HG02870 (cell line): ENCODE measurements at regions not wholly inside any gene's neighbourhood (a gene's known extent, or its start where the extent isn't known, plus 50 kb on each side); places are given as distances from the start of the nearest gene placed in this dataset.
"Not testable (repeated sequence)": the region's sequence is repeated elsewhere in the genome, so short reads cannot be mapped to it uniquely, and the experiment has no call there.

ENCODE experiments used
- ATAC-seq: cut with Tn5 transposase; IDR thresholded peaks from one replicate; pipeline ENCODE4 v1.9.1; 2021; ENCODE audit warnings: mild to moderate bottlenecking, moderate library complexity; ENCODE audit not compliant: unreplicated experiment

DNA sequence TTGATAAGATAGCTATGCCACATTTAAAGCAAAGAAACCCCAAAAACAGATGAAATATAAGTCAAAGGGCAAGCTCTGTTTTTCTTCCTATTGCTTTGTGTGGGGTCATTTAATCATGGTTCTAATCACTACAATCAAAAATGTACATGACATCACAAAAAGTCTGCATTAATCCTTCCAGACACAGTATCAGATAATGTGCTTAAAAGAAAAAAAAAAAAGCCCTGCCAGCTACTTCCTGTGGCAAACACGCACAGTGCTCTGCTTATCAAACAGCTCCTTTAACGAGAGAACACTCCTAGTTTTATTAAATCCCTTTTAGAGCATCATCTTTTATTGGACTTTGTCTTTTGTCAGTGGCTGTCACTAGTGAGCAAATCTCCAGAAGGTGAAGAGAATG lies 1005.8 kb downstream of the GATA3 start:
- no peak for ATAC-seq

DNA sequence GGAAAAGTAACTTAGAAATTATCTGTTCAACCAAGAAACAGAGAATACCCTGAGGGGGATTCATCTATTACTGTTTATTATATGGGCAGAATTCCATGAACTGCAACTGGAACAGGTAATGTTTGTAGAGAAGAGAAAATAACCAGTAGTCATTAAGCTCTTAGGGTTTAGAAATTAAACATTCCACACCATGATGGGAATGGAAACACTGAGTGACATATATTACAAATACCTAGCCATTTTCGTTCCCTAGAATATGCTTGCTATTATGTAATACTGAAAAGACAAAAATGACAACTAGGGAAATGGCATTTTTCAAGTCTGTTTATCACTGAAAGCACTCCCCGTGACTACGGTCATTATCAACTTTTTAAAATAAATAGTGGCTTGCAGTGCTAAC lies 1007.4 kb downstream of the GATA3 start:
- ATAC-seq, result no peak

DNA sequence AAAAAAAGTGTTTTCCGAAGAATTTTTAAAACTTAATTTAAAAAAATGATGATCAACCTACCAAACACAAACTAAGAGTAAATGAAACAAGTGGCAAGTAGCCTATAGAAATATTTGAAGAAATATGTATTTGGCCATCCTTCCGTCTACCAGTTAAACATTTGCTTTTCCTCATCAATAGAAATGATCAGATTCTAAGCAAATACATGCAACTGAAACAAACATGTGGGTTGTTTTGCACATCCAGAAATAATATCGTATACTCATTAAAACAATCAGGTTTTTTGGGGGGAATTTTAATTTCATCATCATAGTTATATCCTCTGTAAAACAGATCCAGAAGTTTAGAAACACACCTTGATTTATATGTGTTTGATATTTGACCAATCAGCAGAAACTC lies 1011.7 kb downstream of the GATA3 start:
- no peak for ATAC-seq

DNA sequence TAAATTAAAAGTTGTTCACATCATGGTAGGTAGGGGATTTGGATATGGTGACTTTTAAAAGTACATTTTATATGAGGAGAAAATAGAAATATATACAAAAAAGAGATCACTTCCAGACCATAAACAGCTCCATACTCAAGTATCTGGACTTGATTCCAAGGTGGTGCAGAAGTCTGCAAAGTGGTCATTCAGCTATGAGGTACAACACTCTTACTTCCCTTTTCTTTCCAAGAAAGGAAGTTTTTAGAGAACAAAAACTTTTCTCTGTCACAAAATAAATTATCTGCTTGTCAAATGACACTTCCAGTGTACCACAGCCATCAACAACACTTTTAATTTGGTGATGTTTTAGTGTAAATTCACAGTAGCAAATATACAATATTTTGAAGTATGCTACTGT lies 1013.5 kb downstream of the GATA3 start:
- ATAC-seq, result no peak

DNA sequence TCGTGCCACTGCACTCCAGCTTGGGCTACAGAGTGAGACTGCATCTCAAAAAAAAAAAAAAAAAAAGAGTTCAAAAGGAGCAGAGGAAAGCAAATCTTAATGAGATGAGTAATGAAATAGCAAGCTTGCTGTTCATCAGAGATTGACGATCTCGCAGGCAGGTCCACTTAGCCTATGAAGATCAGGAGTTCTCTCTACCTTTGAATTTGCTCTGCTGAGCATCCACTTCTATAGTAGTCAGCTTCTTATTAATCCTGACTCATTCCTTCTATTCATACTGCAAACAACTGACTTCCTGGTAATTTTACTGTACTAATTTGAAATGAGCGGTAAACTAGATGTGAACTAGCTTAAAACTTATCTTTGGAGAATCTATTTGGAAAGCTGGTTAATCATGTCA lies 1014.6 kb downstream of the GATA3 start:
- ATAC-seq, result no peak

DNA sequence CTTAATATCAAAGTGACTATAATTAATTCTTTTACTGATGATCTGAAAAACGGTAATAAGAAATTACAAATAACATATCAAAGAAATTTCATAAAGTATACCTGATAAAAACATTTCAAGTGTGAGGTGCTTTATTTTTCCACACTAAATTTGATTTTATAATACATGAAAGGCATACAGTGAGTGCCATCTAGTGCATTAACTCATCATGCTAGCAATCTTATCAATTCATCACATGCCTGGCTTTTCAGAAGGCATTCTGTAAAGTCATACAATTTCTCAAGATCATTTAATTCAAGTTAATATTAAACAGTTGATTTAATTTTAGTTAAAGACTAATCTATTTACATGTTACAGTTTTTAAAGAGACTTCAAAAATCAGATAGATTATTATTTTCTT lies 1020.9 kb downstream of the GATA3 start:
- no peak for ATAC-seq

DNA sequence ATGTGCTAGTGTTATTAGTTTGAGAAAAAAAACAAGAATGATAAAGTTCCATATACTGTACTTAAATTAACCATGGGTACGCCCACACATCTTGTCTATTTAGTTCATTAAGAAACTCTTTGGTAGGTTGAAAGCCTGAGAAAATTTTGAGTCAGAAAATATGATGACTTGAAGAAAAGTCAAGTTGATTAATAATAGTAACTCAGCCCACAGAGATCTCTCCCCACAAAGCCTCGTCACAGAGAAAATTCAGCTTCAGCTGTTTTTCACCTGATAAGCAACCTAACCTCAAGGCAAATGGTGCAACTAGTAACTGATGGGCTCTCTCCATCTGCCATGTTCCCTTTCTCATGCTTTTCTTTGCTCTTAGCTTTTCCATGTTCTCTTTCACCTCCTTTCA lies 1021.6 kb downstream of the GATA3 start:
- ATAC-seq, result no peak

DNA sequence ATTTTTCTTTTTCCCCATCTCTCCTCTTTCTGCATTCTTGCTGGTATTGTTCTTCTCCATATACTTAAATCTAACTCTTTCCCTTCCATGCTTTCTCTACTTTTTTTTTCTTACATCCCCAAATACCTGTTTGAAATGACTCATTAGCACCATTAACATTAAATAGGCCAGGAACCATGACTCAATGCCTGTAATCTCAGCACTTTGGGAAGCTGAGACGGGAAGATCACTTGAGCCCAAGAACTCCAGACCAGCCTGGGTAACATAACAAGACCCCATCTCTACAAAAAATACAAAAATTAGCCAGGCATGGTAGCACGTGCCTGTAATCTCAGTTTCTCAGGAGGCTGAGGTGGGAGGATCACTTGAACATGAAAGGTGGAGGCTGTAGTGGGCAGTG lies 1026.8 kb downstream of the GATA3 start:
- no peak for ATAC-seq

DNA sequence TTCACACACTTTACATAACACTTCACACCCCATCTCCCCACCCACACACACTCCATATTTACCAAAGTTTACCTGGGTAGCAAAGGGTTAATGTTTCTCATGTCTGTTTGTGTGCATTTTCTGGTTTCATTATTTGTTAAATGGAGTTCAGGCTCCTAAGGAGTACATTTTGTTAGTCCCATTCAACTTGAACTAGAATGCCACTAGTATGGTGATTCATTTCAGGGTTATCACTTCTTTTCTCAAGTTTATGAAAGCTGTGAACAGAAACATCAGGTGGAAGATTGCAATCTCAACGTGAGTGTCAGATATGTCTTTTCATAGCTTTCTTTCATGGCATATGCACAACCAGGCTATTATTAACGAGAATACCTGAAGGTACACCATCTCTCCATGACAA lies 1027.5 kb downstream of the GATA3 start:
- ATAC-seq, result no peak

DNA sequence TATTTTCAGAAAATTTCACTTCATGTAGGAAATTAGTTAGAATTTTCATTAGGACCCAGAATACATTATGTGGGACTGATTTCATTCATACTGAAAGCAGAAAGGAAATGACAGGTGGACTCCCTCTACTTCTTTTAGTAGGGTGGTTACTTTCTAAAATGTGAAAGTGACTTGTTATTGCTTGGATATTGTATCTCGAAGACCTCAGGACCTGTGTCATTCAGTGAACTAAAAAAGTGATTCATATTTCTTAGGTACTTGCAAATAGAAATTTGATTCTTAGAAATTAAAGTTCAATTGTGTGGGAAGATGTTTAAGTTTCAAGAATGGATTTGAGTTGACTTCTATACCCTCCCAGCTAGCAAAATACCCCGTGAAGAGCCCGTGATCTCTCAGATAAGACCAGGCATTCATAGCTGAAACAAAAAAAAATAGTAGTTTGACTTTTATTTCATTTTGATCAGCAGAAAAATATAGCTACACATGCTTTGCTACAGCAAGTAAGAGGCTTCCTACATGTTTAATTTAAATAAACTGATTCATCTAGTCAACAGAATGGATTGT lies 1037.1 kb downstream of the GATA3 start:
- ATAC-seq, result no peak

DNA sequence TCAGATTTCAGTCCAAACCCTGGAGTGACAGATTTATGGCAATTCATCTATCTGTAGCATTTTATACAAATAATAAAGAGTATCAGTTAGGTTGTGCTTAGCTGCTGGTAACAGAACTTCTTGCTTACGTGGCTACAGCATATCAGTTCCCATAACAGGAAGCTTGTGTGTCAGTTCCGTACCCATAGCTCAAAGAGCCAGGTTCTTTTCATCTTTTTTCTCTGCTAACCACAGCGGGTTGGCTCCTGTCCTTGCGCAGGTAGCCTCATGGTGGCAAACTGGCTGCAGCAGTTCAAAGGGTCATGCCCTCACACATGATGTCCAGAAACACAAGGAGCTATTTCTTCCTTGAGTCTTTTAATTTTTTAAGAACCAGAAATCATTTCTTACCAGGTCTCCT lies 1041.8 kb downstream of the GATA3 start:
- no peak for ATAC-seq

DNA sequence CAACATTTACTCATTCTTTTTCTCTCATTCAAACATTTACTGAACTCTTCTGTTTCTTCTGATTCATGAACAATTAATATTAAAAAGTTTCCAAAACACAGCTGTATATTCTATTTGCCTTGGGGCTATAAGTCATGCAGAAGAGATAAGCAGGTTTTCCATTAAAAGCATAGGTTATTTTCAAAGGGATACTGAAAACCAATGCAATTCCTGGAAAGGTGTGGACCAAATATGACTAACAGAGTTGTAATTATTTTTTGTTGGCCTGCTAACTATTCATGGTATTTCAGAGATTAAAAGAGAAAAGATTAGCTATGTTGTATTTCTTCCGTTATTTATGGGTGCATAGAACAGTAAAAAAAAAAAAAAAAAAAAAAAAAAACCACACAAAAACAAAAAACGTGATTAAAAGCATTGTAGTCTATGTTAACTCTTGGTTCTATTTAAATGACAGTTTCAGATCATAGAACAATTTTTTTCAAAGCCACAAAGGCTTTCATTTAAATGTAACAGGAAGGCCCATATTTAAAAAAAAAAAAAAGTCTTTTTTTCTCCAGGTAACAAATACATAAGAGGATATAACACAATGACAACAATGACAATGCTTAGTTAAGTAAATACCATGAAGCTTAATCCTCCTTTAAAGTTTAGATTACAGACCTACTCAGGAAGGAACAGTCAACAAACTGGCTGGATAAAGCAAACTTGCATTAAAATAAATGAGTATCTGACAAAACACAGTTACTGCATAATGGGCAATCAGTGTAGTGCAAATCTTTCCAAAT lies 1042.9 kb downstream of the GATA3 start:
- no peak for ATAC-seq

DNA sequence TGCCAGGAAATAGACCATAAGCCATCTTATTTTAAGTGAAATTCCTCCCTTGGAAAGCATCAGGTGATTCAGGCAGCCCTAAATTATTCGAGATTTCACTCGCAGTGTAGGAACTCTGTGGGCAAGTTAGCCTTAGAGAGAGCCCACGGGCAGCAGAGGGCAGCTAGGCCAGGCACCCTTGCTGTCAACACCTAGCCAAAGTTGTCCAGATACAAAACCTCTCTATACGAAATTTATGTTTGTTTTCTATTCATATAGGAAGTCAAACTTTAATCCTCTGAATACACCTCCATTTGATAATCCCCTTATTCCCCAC lies 1043.5 kb downstream of the GATA3 start:
- ATAC-seq, result no peak

DNA sequence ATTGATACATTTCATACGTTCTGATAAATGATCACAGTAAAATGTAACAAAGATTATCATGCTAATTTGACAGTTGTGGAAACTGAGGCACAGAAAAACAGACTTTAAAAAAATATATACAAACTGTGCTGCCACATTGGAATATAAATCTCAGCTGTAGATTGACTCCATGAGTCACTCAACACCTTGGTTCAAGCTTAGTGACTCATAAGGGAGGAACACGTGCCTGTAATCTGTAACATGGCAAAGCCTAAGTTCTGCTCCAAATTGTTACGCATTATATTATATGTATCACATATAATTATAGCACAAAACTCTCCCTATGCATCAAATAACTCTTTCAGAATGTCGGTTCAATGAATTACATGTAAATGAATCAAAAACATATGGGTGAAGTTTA lies 1047.5 kb downstream of the GATA3 start:
- ATAC-seq, result no peak

DNA sequence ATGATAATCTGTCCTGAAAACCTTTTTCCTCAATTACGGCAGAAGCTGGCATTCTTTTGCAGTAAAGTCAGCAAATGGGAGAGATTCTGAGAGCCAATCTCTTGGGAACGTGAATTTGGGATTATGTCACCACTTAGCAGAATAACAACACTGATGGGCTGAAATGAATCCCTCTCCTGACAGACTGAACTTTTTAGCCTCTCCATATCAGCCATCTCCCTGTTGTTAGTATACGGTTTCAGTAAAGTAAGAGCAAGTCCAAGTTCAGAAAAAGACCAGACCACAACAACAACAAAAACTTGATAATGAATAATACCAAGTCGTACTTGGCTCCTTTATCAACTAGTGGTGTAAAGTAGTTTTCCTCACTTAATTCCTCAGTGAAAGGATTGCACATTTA lies 1048.8 kb downstream of the GATA3 start:
- ATAC-seq, result no peak

DNA sequence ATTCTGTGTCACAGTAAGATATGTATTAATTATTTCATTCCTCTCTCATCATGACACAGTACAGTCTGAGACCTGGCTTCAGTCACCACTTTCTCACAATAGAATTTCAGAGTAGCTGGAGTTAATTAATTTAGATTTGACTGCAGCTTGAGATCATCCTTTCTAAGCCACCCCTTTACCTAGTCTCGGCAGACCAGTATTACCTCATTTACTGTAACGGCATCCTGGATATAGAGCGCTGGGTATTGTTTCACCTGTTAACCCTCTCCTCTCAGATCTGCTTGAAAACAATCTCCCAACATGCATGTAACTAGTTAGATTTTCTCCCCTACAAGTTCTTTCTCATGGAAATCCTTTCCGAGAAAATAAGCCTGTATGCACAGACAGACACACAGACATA lies 1057.5 kb downstream of the GATA3 start:
- no peak for ATAC-seq

DNA sequence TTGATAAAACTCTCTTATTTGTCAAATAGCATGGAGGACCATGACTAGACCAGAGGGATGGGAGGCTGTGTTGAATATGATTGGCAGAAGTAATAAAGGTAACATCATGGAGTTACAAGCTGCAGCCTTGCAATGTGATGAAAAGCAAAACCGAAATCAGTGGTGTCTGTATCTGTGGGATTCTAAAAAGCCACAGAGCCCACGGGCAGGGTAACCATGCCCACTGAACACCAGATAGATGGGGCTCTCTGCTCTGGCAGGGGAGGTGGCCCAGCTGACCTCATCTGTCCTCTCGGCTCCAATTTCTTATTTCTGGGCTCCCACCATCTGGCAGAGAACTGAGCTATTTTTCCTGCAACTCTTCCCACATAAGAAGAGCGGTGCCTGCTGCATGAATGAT lies 1072.2 kb downstream of the GATA3 start:
- ATAC-seq, result no peak

DNA sequence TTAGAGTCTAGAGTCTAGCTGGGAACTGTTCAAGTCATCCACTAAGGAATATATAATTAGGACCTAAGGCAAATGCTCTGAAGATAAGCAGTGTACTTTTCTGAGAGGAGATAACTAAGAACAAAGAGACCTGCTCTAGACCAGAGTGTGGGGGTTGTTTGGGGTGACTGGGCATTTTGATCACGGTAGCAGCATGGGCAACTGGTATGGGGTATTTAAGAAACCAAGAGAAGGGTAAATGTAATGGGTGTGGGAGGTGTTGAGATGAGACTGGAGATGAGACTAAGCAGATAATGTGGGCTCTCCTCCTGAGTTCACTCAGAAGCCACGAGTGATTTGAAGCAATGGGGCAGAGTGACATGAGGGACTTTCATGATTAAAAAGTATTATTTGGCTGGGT lies 1082.9 kb downstream of the GATA3 start:
- no peak for ATAC-seq

DNA sequence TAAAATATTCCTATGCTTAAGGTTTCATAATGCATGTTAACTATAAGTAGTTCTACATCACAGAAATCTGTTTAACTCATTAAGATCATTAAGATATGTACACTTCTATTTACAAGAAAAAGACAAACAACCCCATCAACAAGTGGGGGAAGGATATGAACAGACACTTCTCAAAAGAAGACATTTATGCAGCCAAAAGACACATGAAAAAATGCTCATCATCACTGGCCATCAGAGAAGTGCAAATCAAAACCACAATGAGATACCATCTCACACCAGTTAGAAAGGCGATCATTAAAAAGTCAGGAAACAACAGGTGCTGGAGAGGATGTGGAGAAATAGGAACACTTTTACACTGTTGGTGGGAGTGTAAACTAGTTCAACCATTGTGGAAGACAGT lies 1084.3 kb downstream of the GATA3 start:
- not testable (repeated sequence) for ATAC-seq

DNA sequence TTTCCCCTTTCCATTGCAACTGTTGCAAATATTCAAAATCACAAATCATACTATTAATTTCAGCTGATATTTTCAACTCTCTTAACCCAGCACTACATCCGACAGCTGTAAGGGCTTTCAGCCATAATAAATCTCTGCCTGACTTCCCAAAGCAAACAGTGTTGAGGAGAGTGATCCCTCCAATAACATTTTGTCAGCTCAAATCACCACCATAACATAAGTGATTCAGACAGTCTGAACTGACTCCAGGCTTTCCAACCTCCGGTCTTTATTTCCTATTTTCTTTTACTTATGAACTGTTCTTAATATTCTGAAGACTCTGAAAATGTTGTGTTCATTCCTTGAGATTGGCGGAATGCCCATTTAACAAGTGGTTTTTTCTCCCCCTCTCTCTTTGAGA lies 1085.9 kb downstream of the GATA3 start:
- no peak for ATAC-seq

DNA sequence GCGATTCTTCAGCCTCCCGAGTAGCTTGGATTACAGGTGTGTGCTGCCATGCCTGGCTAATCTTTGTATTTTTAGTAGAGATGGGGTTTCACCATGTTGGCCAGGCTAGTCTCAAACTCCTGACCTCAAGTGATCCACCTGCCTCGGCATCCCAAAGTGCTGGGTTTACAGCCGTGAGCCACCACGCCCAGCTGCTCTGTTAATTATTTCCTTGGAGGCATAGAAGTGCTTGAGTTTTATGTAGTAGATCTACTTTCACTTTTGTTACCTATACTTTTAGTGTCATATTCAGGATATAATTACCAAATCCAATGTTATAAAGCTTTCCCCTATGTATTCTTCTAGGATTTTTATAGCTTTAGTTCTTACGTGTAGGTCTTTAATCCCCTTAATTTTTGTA lies 1093.0 kb downstream of the GATA3 start:
- ATAC-seq, result no peak

DNA sequence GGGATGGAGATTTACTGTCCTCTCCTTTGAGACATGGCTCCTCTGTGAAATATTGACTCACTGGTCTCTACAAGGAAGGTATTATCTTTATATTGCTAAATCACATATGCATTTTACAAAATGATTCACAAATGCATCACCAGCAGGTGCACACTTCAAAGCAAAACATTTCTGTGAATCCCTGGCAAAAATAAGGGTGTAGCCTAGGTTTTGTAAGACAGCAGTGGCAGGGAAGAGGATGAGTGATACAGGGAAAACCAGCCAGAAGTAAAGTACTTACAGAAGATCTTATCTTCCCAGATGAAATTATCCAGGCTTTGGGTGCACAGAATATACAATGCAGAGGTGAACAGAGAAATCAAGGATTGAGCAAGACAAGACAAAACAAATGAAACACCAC lies 1094.6 kb downstream of the GATA3 start:
- no peak for ATAC-seq

DNA sequence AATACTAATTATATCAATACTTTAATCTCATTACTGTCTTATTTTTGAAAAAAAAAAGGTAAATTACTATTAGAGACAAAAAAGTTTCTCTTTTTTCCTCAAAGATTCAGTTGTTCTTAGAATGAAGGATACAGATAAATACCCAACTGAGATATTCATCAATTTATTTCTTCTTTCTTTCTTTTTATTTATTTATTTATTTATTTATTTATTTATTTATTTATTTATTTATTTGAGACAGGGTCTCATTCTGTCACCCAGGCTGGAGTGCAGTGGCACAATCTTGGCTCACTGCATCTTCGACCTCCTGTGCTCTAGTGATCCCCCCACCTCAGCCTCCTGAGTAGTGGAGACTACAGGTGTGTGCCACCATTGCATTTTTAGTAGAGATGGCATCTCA lies 1098.6 kb downstream of the GATA3 start:
- ATAC-seq, result not testable (repeated sequence)
